ENCODE measurements at regions not wholly inside any gene's neighbourhood (a gene's known extent, or its start where the extent isn't known, plus 50 kb on each side); places are given as distances from the start of the nearest gene placed in this dataset.
A peak's percentile ranks its signal among the peaks of the same experiment; 100 is the strongest.

DNA sequence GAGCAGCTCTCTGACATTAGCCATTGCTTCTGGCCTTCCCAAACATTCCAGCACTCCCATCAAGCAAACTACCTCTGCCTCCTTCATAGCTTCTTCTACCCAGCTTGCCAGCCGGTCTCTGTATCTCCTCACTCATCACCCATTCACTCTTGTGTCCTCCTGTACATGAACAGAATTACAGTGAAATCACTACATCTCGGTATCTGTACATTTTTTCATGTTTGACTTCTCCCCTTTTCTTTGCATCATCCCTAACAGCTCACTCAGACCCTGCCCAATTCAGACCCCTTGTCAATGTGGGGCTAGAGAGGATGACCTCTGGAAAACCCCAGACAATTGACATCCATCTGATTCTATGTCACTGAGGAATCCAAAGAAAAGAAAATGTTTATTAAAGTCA, 335.8 kb downstream of the TNS1 start:
- TF ChIP-seq, protein P1, sequence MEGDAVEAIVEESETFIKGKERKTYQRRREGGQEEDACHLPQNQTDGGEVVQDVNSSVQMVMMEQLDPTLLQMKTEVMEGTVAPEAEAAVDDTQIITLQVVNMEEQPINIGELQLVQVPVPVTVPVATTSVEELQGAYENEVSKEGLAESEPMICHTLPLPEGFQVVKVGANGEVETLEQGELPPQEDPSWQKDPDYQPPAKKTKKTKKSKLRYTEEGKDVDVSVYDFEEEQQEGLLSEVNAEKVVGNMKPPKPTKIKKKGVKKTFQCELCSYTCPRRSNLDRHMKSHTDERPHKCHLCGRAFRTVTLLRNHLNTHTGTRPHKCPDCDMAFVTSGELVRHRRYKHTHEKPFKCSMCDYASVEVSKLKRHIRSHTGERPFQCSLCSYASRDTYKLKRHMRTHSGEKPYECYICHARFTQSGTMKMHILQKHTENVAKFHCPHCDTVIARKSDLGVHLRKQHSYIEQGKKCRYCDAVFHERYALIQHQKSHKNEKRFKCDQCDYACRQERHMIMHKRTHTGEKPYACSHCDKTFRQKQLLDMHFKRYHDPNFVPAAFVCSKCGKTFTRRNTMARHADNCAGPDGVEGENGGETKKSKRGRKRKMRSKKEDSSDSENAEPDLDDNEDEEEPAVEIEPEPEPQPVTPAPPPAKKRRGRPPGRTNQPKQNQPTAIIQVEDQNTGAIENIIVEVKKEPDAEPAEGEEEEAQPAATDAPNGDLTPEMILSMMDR (IDR thresholded peaks at IDR 0.05), result no peak
- TF ChIP-seq POLR2A (IDR thresholded peaks at IDR 0.05), result no peak
- intact Hi-C loops (cut with DNase I; ENCODE audit: low total_unique reads), result no loop called here
- H3K27ac ChIP-seq, result peak overlapping the region in 1 of 2 donors; percentile 68
- peaks cover 2% of the 10 kb centered on the region for H3K4me1 ChIP-seq
- H3K27me3 ChIP-seq, result no peaks in the 10 kb centered on the region
- no peak overlapping the region for H3K4me3 ChIP-seq
- H3K36me3 ChIP-seq (ENCODE audit: low read depth, missing control alignments), result no peaks in the 10 kb centered on the region
- no peak for DNase-seq
- WGBS, 2 donors, result 88 to 91% methylated on average over 2 of the region's 2 CpGs
- no peaks in the 10 kb centered on the region for H3K9me3 ChIP-seq

DNA sequence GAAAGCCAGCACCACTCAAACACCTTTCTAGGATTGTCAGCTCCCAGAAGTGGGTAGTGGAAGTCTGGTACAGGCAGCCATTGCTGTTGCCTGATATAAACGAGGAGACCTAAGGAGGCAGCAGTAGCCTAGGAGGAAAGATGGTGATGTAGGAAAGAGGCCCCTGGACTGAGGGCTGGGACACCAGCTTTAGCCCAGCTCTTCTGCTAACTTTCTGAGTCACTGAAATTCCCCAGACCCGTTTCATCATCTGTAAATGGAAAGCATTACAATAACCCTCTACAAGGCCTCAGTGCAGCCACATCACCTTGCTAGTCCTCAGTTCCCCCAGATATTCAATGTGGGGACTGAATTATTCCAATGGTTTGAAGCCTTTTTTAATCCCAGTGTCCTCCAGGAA, 336.5 kb downstream of the TNS1 start:
- no peak for TF ChIP-seq POLR2A (IDR thresholded peaks at IDR 0.05)
- TF ChIP-seq, protein P1 (IDR thresholded peaks at IDR 0.05), result no peak
- Histone ChIP-seq H3K4me1 (peaks cover 2% of the 10 kb centered on the region), H3K4me3 (no peak overlapping the region), H3K27ac (peak overlapping the region in 1 of 2 donors; percentile 68), H3K9me3 (no peaks in the 10 kb centered on the region), H3K36me3 (ENCODE audit: low read depth, missing control alignments) (no peaks in the 10 kb centered on the region), H3K27me3 (no peaks in the 10 kb centered on the region)
- intact Hi-C loops (cut with DNase I; ENCODE audit: low total_unique reads), result no loop called here
- WGBS, 2 donors, result 84 to 90% methylated on average over 2 of the region's 2 CpGs
- no peak for DNase-seq

DNA sequence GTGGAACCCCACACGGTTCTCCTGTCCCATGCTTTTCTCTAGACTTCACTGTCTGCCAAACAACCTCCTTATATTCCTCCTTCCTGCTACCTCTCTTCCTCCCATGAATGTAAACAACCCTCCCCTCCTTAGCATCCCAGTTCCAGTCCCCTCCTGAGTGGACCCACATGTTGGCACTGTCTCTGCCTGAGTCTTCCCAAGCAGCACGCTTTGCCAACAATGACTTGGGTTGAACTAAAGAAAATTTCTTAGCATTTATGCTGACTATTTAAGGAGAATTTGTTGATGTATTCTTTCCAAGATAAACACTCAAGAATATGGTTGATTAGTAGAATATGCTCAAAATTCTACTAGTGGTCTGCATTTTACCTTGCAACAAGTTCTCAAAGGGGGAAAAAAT, 338.0 kb downstream of the TNS1 start:
- intact Hi-C loops (cut with DNase I; ENCODE audit: low total_unique reads), result no loop called here
- Histone ChIP-seq H3K27me3 (no peaks in the 10 kb centered on the region), H3K4me3 (no peak overlapping the region), H3K9me3 (no peaks in the 10 kb centered on the region), H3K4me1 (peaks cover 9% of the 10 kb centered on the region), H3K27ac (peak overlapping the region in 1 of 2 donors; percentile 46), H3K36me3 (ENCODE audit: low read depth, missing control alignments) (no peaks in the 10 kb centered on the region)
- TF ChIP-seq, protein P1 (IDR thresholded peaks at IDR 0.05), result no peak
- no peak for TF ChIP-seq POLR2A (IDR thresholded peaks at IDR 0.05)
- 66 to 67% methylated on average over 2 of the region's 2 CpGs for WGBS, 2 donors
- no peak for DNase-seq

DNA sequence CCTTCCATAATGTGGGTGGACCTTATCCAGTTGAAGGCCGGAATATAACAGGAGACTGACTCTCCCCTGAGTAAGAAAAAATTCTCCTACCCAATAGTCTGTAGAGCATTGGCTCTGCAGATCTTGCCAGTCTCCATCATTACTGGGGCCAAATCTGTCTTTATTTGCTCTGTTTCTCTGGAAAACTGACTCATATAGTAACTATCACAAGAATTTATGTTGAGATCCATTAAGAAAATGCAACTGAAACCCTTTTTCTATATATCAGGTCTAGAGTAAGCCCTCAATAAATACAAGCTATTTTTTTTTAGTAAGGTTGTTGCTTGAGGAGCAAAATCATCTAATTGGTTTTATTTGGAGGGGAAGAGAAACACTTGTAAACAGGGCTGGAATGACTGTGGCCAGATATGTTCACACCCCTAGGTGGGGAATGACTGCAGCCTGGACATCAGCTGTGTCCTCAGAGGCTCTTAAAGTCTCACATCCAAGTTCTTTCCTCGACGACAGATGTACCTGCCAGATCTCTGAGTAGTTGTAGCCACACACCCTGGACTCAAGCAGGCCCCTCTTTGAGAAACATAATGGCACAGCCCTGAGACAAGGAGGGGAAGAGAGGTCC, 339.7 kb downstream of the TNS1 start:
- WGBS, 2 donors, result 75 to 86% methylated on average over 3 of the region's 3 CpGs
- intact Hi-C loops (cut with DNase I; ENCODE audit: low total_unique reads), result no loop called here
- DNase-seq, result no peak
- no peak for TF ChIP-seq POLR2A (IDR thresholded peaks at IDR 0.05)
- TF ChIP-seq, protein P1 (IDR thresholded peaks at IDR 0.05), result no peak
- Histone ChIP-seq H3K27me3 (no peaks in the 10 kb centered on the region), H3K9me3 (no peaks in the 10 kb centered on the region), H3K36me3 (ENCODE audit: low read depth, missing control alignments) (no peaks in the 10 kb centered on the region), H3K27ac (no peak overlapping the region), H3K4me1 (peaks cover 9% of the 10 kb centered on the region), H3K4me3 (no peak overlapping the region)

DNA sequence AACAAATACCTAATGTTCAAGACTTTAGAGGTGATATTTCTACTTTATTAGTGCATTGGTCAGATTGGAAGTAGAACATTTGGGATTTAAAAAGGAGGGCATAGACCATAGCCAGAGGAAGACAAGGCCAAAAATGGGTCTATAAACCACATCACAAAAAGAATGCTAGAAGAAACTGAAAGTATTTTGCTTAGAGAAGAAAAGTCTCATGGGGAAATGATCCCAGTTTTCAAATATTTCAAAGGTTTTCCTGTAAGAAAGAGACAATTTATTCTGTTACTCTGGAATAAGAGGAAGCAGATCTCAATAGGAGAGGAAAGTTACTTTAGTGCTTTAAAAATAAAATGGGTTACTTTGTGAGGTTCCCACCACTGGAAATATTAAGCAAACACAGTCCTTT, 341.4 kb downstream of the TNS1 start:
- no peak for DNase-seq
- H3K36me3 ChIP-seq (ENCODE audit: low read depth, missing control alignments), result no peaks in the 10 kb centered on the region
- H3K9me3 ChIP-seq, result no peaks in the 10 kb centered on the region
- no peak overlapping the region for H3K4me3 ChIP-seq
- intact Hi-C loops (cut with DNase I; ENCODE audit: low total_unique reads), result no loop called here
- H3K4me1 ChIP-seq, result peaks cover 20% of the 10 kb centered on the region
- TF ChIP-seq POLR2A (IDR thresholded peaks at IDR 0.05), result no peak
- TF ChIP-seq, protein P1 (IDR thresholded peaks at IDR 0.05), result no peak
- H3K27ac ChIP-seq, result peak overlapping the region in 1 of 2 donors; percentile 74
- no peaks in the 10 kb centered on the region for H3K27me3 ChIP-seq

All from testis (tissue), 2 donors.